GM12874 (cell line): ENCODE measurements at regions not wholly inside any gene's neighbourhood (a gene's known extent, or its start where the extent isn't known, plus 50 kb on each side); places are given as distances from the start of the nearest gene placed in this dataset.

Experiments used
- CTCF ChIP-seq: IDR thresholded peaks from 2 replicates; pipeline ENCODE4 v1.5.1; 2011; ENCODE audit warnings: low read depth, mild to moderate bottlenecking, control low read depth, low read length, moderate library complexity; ENCODE audit not compliant: insufficient read depth

- no peak for TF ChIP-seq CTCF
Measured at GRCh38 chr21:31550070-31550469, 109.4 kb upstream of the SOD1 start.

GRCh38 chr21:31548688-31549087 lies 110.8 kb upstream of the SOD1 start:
- TF ChIP-seq CTCF: no peak

GRCh38 chr21:31546443-31547170 lies 112.9 kb upstream of the SOD1 start:
- TF ChIP-seq CTCF: no peak

GRCh38 chr21:31545036-31545435 lies 114.5 kb upstream of the SOD1 start:
- no peak for TF ChIP-seq CTCF

GRCh38 chr21:31543191-31543590 lies 116.3 kb upstream of the SOD1 start:
- TF ChIP-seq CTCF: no peak

- TF ChIP-seq CTCF: no peak
Measured at GRCh38 chr21:31538816-31539215, 120.7 kb upstream of the SOD1 start.

GRCh38 chr21:31537872-31538576 lies 121.5 kb upstream of the SOD1 start:
- no peak for TF ChIP-seq CTCF
